Hematopoietic multipotent progenitor cell treated with erythropoietin and hydrocortisone succinate and interleukin-3 and kit ligand, for 4 days (in vitro differentiated cells): ENCODE measurements at regions not wholly inside any gene's neighbourhood (a gene's known extent, or its start where the extent isn't known, plus 50 kb on each side); places are given as distances from the start of the nearest gene placed in this dataset.
"Not testable (repeated sequence)": the region's sequence is repeated elsewhere in the genome, so short reads cannot be mapped to it uniquely, and the experiment has no call there.

Source experiments
- DNase-seq: peaks from one replicate; pipeline ENCODE4 v3.0.0-alpha.2; 2015

DNA sequence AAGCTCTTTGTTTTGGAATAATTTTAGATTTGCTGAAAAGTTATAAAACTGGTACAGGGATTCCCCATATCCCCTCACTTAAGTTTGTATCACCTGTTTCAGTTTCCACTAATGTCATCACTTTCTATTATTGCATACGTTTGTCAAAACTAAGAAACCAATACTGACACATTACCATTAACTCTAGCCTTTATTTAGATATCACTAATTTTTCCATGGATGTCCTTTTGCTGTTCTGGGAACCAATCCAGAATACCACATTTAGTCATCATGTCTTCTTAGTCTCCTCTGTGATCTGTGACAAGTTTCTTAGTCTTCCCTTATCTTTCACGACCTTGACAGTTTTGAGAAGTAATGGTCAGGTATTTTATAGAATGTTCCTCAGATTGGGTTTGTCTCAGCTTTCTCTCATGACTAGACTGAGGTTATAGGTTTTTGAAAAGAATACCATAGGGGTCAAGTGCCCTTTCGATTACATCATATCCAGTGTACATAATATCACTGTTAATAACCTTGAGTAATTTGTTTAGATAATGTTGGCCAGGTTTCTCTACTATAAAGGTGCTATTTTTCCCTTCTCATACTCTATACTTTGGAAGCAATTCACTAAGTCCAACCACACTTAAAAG lies 51.9 kb upstream of the NMUR2 start:
- no peak for DNase-seq

DNA sequence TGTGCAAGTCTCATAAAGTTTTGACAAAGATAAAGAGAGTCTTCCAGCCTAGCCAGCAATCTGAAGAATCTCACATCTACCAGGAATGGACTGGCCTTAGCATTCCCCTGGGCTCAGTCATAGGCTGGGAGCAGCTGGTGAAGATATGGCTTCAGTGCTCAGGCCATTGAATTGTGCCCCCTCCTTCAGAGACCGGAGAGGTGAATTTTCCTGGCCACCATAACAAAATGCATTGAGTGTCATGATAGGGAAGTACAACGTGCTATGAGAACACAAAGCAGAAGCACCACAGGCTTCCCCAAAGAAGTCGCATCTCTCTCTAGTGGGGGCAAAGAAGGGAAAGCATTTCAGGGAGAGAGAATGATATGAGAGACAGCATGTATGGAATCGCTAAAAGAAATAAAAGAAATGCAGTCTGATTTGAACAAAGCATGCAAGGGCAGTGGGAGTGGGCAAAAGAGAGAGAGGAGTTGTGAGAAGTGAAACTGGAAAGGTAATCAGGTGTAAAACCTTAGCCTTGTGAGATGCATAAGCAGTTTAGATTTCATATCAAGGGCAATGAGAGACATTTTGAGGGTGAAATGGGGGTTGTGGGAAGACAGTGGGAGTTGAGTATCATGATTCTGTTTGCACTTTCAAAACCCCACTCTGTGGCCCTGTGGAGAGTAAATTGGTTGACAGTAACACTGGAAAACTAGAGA lies 57.1 kb upstream of the NMUR2 start:
- no peak for DNase-seq

DNA sequence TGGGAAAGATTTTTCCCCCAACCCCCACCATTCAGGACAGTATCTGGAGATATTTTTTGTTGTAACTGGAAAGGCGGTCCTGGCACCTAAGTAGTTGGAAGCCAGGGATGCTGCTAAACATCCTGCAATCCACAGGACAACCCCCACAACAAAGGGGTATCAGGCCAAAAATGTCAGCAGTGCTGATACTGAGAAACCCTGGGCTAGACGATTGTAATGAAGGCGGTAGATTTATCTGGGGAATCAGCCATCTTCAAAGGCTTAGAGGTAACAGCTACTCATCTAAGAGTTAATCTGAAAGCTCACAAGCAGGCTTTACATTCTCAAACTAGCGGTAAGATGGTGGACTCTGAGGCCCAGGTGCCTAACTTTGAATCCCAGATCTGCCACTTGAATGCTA lies 59.0 kb upstream of the NMUR2 start:
- DNase-seq: no peak

DNA sequence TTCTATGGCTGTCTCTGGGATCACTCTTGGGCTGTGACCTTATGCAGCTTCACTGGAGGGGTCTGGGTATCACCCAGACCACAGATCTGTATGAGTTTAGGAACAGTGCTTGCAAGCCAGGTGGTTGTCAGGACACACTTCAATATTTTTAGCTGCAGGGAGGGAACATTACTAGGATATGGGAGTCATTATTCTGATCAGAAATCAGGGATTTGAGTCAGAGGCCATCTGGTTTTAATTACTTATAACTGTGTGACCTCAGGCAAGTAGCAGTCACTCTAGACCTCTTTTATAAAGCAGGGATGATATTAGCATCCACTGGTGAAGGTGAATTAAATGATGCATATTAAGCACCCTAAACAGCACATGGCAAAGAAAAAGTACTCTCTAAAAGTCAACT lies 60.1 kb upstream of the NMUR2 start:
- DNase-seq: no peak

DNA sequence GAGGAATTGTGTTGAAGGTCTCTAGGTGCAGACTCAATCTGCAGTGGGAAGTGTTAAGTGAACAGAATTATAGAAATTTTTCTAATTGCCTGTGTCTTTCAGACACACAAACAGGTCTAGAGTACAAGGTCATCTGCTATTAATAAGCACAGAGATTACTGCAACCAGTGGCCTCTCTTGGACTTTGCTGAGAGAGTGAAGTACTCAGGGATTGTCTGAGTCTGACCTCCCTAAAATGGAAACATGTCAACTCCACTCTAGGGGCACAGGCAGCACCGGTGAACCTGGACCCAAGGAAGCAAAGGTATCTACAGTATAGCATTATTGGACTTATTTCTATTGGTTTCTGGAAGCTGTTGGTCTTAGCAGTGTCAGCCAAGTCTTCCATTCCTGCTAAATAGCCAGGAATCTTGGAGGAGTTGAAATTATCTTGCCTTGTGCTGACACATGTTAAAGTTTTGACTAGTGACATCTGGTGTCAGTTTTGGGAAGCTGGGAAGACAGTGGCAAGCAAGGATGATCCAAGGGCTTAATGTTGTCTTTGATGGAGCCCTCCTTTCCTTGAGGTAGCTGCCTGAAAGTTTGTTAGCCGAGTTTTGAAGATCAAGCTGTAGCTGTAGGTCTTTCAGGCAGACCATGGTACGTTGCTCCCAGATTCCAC lies 61.1 kb upstream of the NMUR2 start:
- no peak for DNase-seq

DNA sequence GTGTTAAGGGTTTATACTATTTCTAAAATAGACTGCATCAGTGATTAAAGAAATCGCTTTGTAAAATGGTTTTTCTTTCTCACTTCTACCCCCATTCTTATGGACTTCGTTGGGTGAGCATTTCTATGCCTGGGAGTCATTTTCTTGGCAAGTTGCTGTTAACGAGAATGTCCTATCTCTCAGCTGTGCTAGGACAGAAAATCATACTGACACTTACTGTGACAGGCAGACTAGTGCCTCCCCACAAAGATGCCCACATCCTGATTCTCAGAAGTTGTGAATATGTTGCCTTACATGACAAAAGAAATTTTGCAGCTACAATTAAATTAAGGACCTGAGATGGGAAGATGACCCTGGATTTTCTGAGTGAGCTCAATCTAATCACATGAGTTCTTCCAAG lies 65.1 kb upstream of the NMUR2 start:
- DNase-seq: no peak

DNA sequence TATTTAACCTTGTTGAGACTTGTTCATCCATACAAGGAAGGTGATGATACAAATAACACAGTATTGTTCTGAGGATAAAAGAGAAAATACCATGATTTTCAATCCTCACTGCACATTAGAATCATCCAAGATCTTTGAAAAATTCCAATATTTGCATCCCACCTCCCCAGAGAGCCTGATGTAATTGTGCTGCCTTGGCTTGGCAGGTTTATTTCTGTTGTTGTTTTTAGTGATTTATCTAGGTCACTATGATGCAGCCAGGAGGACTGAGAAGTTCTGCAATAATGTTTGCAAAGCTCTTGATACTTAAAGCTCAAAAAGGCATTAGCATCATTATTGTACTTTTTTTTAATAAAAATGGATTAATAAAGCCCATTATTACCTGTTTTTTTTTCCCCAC lies 67.0 kb upstream of the NMUR2 start:
- DNase-seq: no peak

DNA sequence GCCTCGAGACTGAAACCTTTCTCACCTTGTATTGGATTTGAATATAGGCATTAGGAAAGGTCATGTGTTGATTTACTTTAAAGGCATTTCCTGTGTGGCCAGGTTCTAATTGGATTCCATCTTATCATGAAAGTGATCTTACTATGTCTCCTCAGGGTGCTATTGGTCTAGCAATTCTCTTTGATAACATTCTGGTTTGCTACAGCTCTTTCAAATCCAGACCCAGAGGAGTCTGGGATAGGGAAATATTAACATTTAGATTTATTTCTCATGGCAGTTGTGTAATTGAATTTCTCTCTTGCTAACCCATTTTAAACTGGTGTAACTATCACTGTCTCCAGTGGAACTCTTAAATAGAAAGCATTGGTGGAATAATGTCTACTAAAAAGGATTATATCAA lies 69.9 kb upstream of the NMUR2 start:
- no peak for DNase-seq

DNA sequence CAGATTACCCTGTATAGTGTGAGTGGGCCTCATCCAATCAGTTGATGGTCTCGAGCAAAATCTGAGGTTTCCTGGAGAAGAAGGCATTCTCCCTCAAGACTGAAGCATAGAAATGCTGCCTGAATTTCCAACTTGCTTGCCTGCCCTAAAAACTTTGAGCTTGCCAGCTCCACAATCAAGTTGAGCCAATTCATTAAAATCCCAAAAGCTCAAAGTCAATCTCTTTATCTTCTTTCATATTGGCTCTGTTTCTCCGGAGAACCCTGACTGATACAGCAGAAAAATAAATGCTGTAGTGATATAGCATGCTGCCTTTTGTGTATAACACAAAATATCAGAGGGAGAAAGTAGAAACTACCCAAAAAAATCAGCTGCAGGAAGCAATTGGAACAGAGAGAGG lies 72.5 kb upstream of the NMUR2 start:
- DNase-seq: no peak

DNA sequence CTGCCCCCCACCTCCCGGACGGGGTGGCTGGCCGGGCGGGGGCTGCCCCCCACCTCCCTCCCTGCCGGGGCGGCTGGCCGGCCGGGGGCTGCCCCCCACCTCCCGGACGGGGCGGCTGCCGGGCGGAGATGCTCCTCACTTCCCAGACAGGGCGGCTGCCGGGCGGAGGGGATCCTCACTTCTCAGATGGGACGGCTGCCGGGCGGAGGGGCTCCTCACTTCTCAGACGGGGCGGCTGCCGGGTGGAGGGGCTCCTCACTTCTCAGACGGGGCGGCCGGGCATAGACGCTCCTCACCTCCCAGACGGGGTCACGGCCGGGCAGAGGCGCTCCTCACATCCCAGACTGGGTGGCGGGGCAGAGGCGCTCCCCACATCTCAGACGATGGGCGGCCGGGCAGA lies 74.8 kb upstream of the NMUR2 start:
- DNase-seq: not testable (repeated sequence)

DNA sequence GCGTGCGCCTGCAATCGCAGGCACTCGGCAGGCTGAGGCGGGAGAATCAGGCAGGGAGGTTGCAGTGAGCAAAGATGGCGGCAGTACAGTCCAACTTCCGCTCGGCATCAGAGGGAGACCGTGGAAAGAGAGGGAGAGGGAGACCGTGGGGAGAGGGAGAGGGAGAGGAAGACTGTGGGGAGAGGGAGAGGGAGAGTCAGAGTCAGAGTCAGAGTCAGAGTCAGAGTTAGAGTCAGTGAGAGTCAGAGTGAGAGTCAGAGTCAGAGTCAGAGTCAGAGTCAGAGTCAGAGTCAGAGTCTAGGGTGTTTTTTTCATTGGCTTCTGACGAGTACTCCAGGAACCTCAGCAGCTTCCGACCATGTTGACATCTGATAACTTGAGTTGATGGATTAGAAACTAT lies 75.6 kb upstream of the NMUR2 start:
- DNase-seq: not testable (repeated sequence)

DNA sequence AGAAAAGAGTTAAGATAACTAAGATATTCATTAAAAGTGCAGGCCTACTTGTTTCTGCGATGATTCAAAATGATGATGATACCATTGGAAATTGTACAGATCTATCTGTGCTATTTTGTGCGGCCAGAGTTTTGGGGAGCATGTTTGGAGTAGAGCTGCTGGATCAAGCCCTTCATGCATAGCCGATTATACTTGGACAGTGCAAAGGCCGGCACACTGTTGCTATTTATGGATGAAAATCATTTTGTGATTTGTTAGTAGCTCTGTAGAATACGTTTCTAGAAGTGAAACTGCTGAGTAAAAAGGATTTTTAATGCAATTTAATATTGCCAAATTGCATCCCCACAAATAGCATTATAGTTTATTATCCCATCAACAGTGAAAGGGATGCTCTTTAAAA lies 82.1 kb upstream of the NMUR2 start:
- DNase-seq: no peak

DNA sequence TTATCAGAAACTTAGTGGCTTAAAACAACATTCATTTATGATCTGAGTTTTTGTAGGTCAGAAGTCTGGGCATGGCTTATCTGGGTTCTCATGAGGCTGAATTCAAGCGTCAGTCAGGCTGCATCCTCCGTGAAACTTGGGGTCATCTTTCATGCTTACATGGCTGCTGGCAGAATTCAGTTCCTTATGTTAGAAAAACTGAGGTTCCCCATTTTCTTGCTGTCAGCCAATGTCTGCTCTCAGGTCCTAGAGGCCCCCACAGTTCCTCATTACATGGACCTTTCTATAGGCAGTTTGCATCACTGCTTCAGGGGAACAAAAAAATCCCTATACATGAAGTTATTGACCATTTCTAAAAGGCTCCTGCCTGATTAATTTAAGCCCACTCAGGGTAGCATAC lies 83.8 kb upstream of the NMUR2 start:
- peak; percentile 7 for DNase-seq

DNA sequence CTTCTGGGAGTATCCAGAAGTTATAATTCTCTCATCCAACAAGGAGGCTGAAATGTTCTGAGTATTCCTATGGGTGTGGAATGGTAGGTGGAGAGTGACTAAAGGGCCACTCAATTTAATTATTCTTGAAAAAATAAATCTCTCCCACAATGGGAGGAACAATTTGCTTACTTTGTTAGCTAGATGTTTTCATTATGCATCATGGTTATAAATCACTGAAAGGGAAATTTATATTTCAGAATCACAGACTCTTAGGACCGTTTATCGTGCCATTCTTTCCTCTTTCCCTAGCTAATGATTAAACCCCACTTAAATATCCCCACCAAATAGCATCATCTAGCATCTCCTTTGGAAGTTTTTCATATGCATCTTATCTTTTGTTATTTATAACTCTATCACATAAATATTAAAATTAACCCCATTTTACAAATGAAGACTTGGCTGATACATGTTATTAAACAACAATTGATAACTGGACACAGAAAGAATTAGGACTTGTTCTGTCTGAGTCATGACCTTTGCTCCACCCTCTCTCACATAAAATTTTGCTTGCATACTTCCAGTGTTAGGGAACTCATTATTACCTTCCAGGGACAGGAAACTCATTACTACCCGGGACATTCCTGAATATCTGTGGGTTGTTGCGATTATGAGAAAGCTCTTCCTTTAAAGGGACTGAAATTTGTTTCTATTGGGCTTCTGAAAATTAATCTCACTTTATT lies 94.9 kb upstream of the NMUR2 start:
- no peak for DNase-seq

DNA sequence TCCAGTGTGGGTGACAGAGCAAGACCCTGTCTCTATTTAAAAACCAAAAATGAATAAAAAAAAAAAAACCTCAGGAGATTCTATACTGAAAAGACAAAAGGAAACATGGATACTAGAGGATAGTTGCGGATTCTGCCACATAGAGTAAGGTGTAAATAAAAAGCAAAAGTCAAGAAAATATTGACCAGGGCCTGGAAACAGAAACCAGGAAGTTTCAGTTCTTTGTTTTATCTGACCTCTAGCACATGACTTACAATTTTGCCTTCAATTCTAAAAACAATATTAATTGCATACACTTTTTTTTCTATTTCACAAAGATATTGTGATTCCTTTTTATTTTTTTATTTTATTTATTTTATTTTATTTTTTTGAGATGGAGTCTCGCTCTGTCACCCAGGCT lies 96.2 kb upstream of the NMUR2 start:
- no peak for DNase-seq

DNA sequence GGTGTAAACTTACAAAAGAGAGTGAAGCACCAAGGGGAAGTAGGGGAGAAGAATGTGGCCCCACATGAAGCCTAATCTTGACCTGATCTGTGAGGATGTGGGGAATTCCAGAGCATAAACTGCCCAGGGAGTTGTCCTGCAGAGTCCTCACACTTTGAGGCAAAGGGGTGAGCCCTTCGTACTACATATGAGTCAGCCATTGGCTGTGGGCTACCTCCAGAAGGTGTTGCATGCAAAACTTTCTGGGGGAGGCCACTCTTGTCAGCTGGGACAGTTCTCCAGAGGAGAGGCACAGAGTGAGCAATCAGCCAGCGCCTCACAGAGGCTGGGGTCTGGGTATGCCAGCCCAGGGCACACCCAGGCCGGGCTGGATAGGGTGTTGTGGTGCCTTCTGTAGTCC lies 98.1 kb upstream of the NMUR2 start:
- DNase-seq: no peak

DNA sequence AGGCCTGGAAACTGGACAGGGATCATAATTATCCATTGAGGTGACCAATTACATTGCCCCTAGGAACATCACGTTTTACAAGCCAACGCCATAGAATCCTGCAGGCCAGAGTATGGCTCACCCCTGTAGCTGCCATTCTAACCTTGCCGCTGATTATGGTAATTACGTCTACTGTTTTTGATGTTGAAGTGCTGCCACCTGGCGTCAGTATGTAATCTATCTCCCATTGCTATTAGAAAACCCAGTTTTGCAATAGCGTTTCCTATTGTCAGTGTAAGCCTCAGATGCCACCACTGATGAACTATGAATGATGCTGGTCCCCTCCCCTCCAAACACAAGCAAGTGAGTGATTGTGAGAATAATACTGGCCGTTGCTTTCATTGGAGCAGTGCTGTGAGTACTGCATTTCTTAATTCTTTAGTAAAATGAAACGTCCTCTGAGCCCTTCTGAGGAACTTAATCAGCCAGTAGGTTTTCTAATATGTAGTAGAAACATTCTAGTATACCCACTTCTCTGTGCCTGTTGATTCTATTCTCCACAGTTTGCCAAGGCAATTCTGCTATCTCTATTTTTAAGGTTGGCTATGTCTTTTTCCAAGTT lies 100.5 kb upstream of the NMUR2 start:
- peak; percentile 79 for DNase-seq

DNA sequence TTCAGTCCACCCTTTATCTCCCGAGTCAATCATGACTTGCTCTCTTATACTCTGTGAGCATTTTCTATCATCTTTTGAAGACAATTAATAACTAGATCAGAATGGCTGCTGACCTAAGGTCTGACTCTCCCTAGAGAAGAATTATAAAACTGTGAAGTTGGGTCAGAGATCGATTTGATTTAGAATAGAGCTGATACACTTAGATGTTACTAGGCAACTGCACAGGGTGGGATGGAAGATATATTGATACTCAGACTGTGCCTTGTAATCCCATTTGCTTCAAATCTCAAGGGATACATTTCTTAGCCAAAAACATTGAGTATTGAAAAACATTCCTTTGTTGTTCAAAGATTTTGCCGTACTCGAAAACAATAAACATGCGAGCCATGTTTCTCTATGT lies 106.0 kb upstream of the NMUR2 start:
- DNase-seq: no peak

DNA sequence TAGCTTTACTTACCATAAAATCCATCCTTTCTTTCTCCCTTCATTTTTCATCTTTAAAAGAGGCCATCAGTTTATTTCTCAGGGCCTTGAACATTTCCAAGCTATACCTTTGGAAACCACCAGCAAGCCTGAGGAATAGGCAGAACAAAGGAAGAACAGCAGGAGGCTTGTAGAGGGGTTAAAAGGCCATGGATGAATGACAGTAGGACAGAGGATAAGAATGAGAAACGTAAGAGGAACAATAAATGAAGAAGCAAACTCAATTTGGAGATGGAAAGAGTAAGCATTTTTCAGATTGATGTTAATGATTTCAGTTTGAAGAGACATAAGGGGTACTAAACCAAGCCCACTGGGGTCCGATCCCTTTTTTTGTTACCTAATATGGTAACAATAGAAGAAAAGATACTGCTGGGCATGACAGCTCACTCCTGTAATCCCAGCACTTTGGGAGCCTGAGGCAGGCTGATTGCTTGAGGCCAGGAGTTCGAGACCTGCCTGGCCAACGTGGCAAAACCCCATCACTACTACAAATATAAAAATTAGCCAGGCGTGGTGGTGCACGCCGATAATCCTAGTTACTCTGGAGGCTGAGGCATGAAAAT lies 106.6 kb upstream of the NMUR2 start:
- no peak for DNase-seq

DNA sequence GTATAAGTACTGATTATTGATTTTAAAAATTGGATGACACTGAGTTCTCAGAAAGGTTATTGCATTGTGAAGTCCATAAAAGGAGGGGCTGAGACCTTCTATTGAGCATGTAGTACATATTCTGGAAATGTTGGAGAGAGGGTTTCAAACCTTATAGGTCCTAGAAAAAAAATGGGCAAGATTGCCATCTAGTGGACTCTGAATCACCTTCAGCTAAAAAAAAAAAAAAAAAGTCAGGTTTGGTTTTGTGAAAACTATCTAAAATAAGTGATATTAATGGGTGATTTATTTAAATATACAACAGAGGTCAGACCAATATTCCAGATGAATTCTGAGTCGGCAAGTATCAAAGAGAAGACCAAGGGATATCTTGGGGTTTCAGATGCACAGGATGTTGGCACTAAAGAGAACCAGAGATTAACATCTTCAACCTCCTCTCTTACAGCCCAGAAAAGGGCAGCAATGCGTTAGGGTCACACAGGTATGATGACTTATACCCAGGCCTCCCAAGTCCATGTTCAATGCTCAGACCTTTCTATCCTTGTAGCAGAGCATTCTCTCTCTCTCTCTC lies 109.8 kb upstream of the NMUR2 start:
- DNase-seq: peak; percentile 57

DNA sequence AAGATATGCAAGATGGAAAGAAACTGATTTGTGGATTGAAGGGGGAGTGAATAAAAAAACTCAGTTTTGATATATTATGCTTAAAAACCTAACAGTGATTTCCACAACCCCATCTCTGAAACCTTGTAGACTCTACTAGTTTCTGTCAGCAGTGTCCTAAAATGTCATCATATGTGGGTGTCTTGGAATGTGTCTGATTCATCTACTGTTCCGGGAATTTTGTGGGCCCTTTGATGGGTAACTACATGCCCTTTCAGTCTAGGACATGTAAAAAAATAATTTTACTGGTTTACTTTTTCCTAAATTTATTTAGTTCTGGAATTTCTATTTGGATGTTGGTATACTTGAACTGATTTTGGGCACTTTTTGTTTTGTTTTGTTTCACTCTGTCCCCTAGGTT lies 118.9 kb upstream of the NMUR2 start:
- DNase-seq: no peak

DNA sequence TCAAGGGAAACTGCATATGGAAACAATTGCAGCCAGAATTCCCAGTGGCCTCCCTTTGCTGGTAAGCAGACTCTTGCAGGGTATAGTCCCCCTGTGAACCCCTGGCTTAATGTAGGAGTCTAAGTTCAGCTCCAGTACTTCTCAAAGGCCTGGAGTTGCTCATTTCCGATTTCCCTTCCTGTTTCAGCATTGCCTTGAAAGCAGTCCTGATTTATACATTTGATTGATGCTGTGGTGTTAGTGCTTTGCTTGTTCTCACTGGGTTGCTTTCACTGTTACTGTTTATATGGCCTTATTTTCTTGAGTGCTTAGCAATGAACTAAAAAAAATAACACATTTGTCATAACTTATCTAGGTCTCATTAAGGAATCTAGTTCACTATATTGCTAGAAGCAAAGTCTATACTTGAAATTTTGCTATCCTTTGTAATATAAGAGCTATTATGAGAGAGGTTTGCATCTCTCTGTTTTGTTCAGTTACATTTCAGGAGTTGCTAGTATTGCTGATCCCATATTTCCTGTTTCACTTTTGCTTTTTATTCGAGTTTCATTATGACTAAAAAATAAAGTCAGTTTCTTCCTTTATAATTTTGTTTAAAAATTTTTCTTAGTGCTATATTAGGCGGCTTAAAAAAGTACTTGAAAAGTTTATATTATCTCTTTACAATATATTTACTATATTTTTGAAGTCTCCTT lies 122.4 kb upstream of the NMUR2 start:
- DNase-seq: no peak
